GM23338 (cell line): ENCODE measurements at regions not wholly inside any gene's neighbourhood (a gene's known extent, or its start where the extent isn't known, plus 50 kb on each side); places are given as distances from the start of the nearest gene placed in this dataset.

ENCODE experiments used
- ATAC-seq: fragments of 200-7000 bp; cut with Tn5 transposase; 3 replicates; pipeline ENCODE4 v1.9.1; 2020
- DNase-seq: peaks from one replicate; pipeline ENCODE4 v3.0.0-alpha.2; 2015; ENCODE audit warnings: low spot score
- H2AFZ ChIP-seq: fragments of 200-600 bp; sonication (generic); 2 replicates; pipeline ENCODE4 v1.8.0; 2016; ENCODE audit warnings: antibody characterized with exemption, mild to moderate bottlenecking, moderate library complexity
- H3F3A ChIP-seq: fragments of 200-600 bp; sonication (generic); replicated peaks from 2 replicates; pipeline ENCODE4 v1.8.0; 2017; ENCODE audit warnings: antibody characterized with exemption, mixed run types, low read depth
- H3K27ac ChIP-seq: fragments of 200-600 bp; sonication (generic); 2 replicates; pipeline ENCODE4 v1.6.1; 2016; ENCODE audit warnings: low read depth
- H3K27me3 ChIP-seq: fragments of 200-600 bp; sonication (generic); 2 replicates; pipeline ENCODE4 v1.8.0; 2016; ENCODE audit warnings: mild to moderate bottlenecking, mixed run types, moderate library complexity; ENCODE audit not compliant: insufficient read depth
- H3K36me3 ChIP-seq: fragments of 200-600 bp; sonication (generic); 2 replicates; pipeline ENCODE4 v1.8.0; 2016; ENCODE audit warnings: mild to moderate bottlenecking; ENCODE audit not compliant: insufficient read depth
- H3K4me1 ChIP-seq: fragments of 200-600 bp; sonication (generic); 2 replicates; pipeline ENCODE4 v1.8.0; 2016; ENCODE audit warnings: mild to moderate bottlenecking, moderate library complexity; ENCODE audit not compliant: insufficient read depth
- H3K4me2 ChIP-seq: fragments of 200-600 bp; sonication (generic); 2 replicates; pipeline ENCODE4 v1.7.1; 2017; ENCODE audit warnings: mixed run types
- H3K4me3 ChIP-seq: fragments of 200-600 bp; sonication (generic); 2 replicates; pipeline ENCODE4 v1.6.1; 2016; ENCODE audit warnings: mixed run types
- H3K79me2 ChIP-seq: fragments of 200-600 bp; sonication (generic); replicated peaks from 2 replicates; pipeline ENCODE4 v1.8.0; 2017; ENCODE audit warnings: mild to moderate bottlenecking; ENCODE audit not compliant: insufficient read depth
- H3K9me2 ChIP-seq: fragments of 200-600 bp; sonication (generic); 2 replicates; pipeline ENCODE4 v1.8.0; 2017; ENCODE audit not compliant: insufficient read depth
- H4K20me1 ChIP-seq: fragments of 200-600 bp; sonication (generic); replicated peaks from 2 replicates; pipeline ENCODE4 v1.8.0; 2017; ENCODE audit warnings: mild to moderate bottlenecking; ENCODE audit not compliant: insufficient read depth
- H3K27ac Mint-ChIP-seq: 2 replicates; pipeline ENCODE4 v1.8.0; 2020; ENCODE audit warnings: inconsistent platforms, mild to moderate bottlenecking, moderate library complexity, mixed read lengths
- H3K27me3 Mint-ChIP-seq: 3 replicates; pipeline ENCODE4 v1.8.0; 2022; ENCODE audit warnings: low read depth, mild to moderate bottlenecking, moderate library complexity, mixed read lengths, inconsistent platforms; ENCODE audit not compliant: insufficient read depth, poor library complexity
- H3K36me3 Mint-ChIP-seq: 3 replicates; pipeline ENCODE4 v1.8.0; 2021; ENCODE audit warnings: low read depth, mild to moderate bottlenecking, inconsistent platforms, moderate library complexity, mixed read lengths
- H3K4me1 Mint-ChIP-seq: 3 replicates; pipeline ENCODE4 v1.8.0; 2020; ENCODE audit warnings: mild to moderate bottlenecking, inconsistent platforms, mixed read lengths
- H3K4me3 Mint-ChIP-seq: 3 replicates; pipeline ENCODE4 v1.8.0; 2021; ENCODE audit warnings: moderate library complexity, mild to moderate bottlenecking, inconsistent platforms, mixed read lengths
- H3K9me3 Mint-ChIP-seq: 3 replicates; pipeline ENCODE4 v1.8.0; 2020; ENCODE audit warnings: moderate library complexity, mild to moderate bottlenecking, inconsistent platforms, mixed read lengths
- CREB1 ChIP-seq: fragments of 250-450 bp; sonication (Bioruptor Pico); IDR thresholded peaks from 2 replicates; pipeline ENCODE4 v1.5.0; 2020; ENCODE audit warnings: low read depth, mild to moderate bottlenecking, moderate library complexity
- CTCF ChIP-seq, 2 experiments: fragments of 200-600 bp in 1 of 2; sonication (generic) in 1 of 2; conservative IDR thresholded peaks; 2 replicates each; pipeline versions ENCODE4 v1.5.1 to v1.6.1; 2016 to 2017; ENCODE audit warnings: antibody characterized with exemption in 2 of 2, low read depth in 2 of 2, mild to moderate bottlenecking in 2 of 2, moderate library complexity in 1 of 2
- EZH2 ChIP-seq: fragments of 200-600 bp; sonication (generic); IDR thresholded peaks from one replicate; pipeline ENCODE4 v1.8.0; 2017; ENCODE audit warnings: antibody characterized with exemption, mild to moderate bottlenecking, low read depth; ENCODE audit not compliant: unreplicated experiment
- EZH2phosphoT487 ChIP-seq: fragments of 200-600 bp; sonication (generic); IDR thresholded peaks from one replicate; pipeline ENCODE4 v1.8.1; 2018; ENCODE audit warnings: antibody characterized with exemption; ENCODE audit not compliant: unreplicated experiment
- JUNB ChIP-seq: IDR thresholded peaks from one replicate; pipeline ENCODE4 v1.6.1; 2016; ENCODE audit warnings: antibody characterized with exemption; ENCODE audit not compliant: unreplicated experiment
- NANOG ChIP-seq: IDR thresholded peaks from 2 replicates; pipeline ENCODE4 v1.6.1; 2016; ENCODE audit warnings: antibody characterized with exemption, borderline replicate concordance
- POLR2AphosphoS5 ChIP-seq: IDR thresholded peaks from 2 replicates; pipeline ENCODE4 v1.6.1; 2016; ENCODE audit warnings: antibody characterized with exemption, low read depth
- REST ChIP-seq: IDR thresholded peaks from one replicate; pipeline ENCODE4 v1.6.1; 2018; ENCODE audit warnings: antibody characterized with exemption; ENCODE audit not compliant: unreplicated experiment
- STAT1 ChIP-seq: IDR thresholded peaks from one replicate; pipeline ENCODE4 v1.6.1; 2016; ENCODE audit warnings: antibody characterized with exemption; ENCODE audit not compliant: unreplicated experiment
- ZNF114 ChIP-seq: fragments of 250-450 bp; sonication (Bioruptor Pico); IDR thresholded peaks from 2 replicates; pipeline ENCODE4 v1.5.0; 2020; ENCODE audit warnings: mild to moderate bottlenecking, moderate library complexity
- ZNF331 ChIP-seq: fragments of 250-450 bp; sonication (Bioruptor Pico); IDR thresholded peaks from 2 replicates; pipeline ENCODE4 v1.5.0; 2020; ENCODE audit warnings: low read depth, mild to moderate bottlenecking, moderate library complexity
- ZNF462 ChIP-seq: fragments of 250-450 bp; sonication (Bioruptor Pico); IDR thresholded peaks from 2 replicates; pipeline ENCODE4 v1.5.0; 2020; ENCODE audit warnings: mild to moderate bottlenecking, moderate library complexity
- TF ChIP-seq, protein P1 (sequence below): IDR thresholded peaks from 2 replicates; pipeline ENCODE4 v1.6.1; 2016; ENCODE audit warnings: antibody characterized with exemption

- H2AFZ ChIP-seq = no peak overlapping the region
- H3K27ac Mint-ChIP-seq = no peak overlapping the region
- H3F3A ChIP-seq = no peaks in the 10 kb centered on the region
- H3K27ac ChIP-seq = no peak overlapping the region
- H3K9me2 ChIP-seq = peaks cover 4% of the 10 kb centered on the region; the same call in 1 of the 2 replicates
- H3K27me3 Mint-ChIP-seq = no peaks in the 10 kb centered on the region
- H3K4me3 Mint-ChIP-seq = no peak overlapping the region
- no peaks in the 10 kb centered on the region for H3K36me3 ChIP-seq
- H3K36me3 Mint-ChIP-seq = no peaks in the 10 kb centered on the region; the same call in 2 of the 3 replicates
- no peaks in the 10 kb centered on the region for H4K20me1 ChIP-seq
- no peak for DNase-seq
- H3K4me1 ChIP-seq = no peaks in the 10 kb centered on the region
- no peaks in the 10 kb centered on the region for H3K79me2 ChIP-seq
- no peak for ATAC-seq
- no peaks in the 10 kb centered on the region; the same call in 2 of the 3 replicates for H3K9me3 Mint-ChIP-seq
- H3K4me3 ChIP-seq = no peak overlapping the region
- H3K4me1 Mint-ChIP-seq = no peaks in the 10 kb centered on the region
- H3K4me2 ChIP-seq = no peak overlapping the region
- no peaks in the 10 kb centered on the region for H3K27me3 ChIP-seq
- no peak for TF ChIP-seq EZH2
- no peak for TF ChIP-seq ZNF331 (CRISPR knock-in tag)
- no peak for TF ChIP-seq NANOG
- no peak for TF ChIP-seq STAT1
- no peak for TF ChIP-seq JUNB
- TF ChIP-seq ZNF114 (CRISPR knock-in tag) = no peak
- TF ChIP-seq, protein P1, sequence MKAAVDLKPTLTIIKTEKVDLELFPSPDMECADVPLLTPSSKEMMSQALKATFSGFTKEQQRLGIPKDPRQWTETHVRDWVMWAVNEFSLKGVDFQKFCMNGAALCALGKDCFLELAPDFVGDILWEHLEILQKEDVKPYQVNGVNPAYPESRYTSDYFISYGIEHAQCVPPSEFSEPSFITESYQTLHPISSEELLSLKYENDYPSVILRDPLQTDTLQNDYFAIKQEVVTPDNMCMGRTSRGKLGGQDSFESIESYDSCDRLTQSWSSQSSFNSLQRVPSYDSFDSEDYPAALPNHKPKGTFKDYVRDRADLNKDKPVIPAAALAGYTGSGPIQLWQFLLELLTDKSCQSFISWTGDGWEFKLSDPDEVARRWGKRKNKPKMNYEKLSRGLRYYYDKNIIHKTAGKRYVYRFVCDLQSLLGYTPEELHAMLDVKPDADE = no peak
- no peak for TF ChIP-seq POLR2AphosphoS5
- TF ChIP-seq EZH2phosphoT487 = no peak
- TF ChIP-seq REST = no peak
- no peak for TF ChIP-seq ZNF462 (CRISPR knock-in tag)
- no peak for TF ChIP-seq CREB1 (CRISPR knock-in tag)
- TF ChIP-seq CTCF (conservative IDR thresholded peaks at IDR 0.05; ENCODE audit: low read depth in 2 of 2) = no peak
Observed at GRCh38 chr12:103075848-103076247, 118.4 kb downstream of the ASCL1 start.
